HEK293T (cell line): ENCODE measurements at regions not wholly inside any gene's neighbourhood (a gene's known extent, or its start where the extent isn't known, plus 50 kb on each side); places are given as distances from the start of the nearest gene placed in this dataset.

ENCODE experiments used
- ARNT ChIP-seq: fragments of 450-650 bp; IDR thresholded peaks from 2 replicates; pipeline ENCODE4 v1.6.1; 2017; ENCODE audit warnings: mild to moderate bottlenecking
- BHLHE40 ChIP-seq: fragments of 450-650 bp; IDR thresholded peaks from 2 replicates; pipeline ENCODE4 v1.6.1; 2016; ENCODE audit warnings: mild to moderate bottlenecking, moderate library complexity, borderline replicate concordance
- CTBP1 ChIP-seq: fragments of 450-650 bp; IDR thresholded peaks from 2 replicates; pipeline ENCODE4 v1.6.1; 2016; ENCODE audit warnings: borderline replicate concordance
- ELF4 ChIP-seq: fragments of 450-650 bp; IDR thresholded peaks from 2 replicates; pipeline ENCODE4 v1.6.1; 2017; ENCODE audit warnings: antibody characterized with exemption
- FOXA1 ChIP-seq: fragments of 450-650 bp; IDR thresholded peaks from 2 replicates; pipeline ENCODE4 v1.6.1; 2016; ENCODE audit warnings: mild to moderate bottlenecking
- FOXK2 ChIP-seq: fragments of 450-650 bp; IDR thresholded peaks from 2 replicates; pipeline ENCODE4 v1.6.1; 2016; ENCODE audit warnings: mild to moderate bottlenecking
- FOXM1 ChIP-seq: fragments of 450-650 bp; IDR thresholded peaks from 2 replicates; pipeline ENCODE4 v1.6.1; 2017; ENCODE audit warnings: mild to moderate bottlenecking, borderline replicate concordance
- L3MBTL2 ChIP-seq: fragments of 450-650 bp; conservative IDR thresholded peaks from 2 replicates; pipeline ENCODE4 v1.6.1; 2016; ENCODE audit warnings: mild to moderate bottlenecking
- LEF1 ChIP-seq: fragments of 450-650 bp; IDR thresholded peaks from 2 replicates; pipeline ENCODE4 v1.6.1; 2017; ENCODE audit warnings: mild to moderate bottlenecking, borderline replicate concordance
- NFRKB ChIP-seq: fragments of 450-650 bp; IDR thresholded peaks from 2 replicates; pipeline ENCODE4 v1.6.1; 2016; ENCODE audit warnings: mild to moderate bottlenecking, moderate library complexity
- SP1 ChIP-seq: fragments of 450-650 bp; IDR thresholded peaks from 2 replicates; pipeline ENCODE4 v1.6.1; 2017
- SUZ12 ChIP-seq: fragments of 450-650 bp; IDR thresholded peaks from 2 replicates; pipeline ENCODE4 v1.6.1; 2016; ENCODE audit warnings: mild to moderate bottlenecking
- TARDBP ChIP-seq: fragments of 450-650 bp; IDR thresholded peaks from 2 replicates; pipeline ENCODE4 v1.6.1; 2016
- ZNF384 ChIP-seq: fragments of 450-650 bp; IDR thresholded peaks from 2 replicates; pipeline ENCODE4 v1.6.1; 2016

DNA sequence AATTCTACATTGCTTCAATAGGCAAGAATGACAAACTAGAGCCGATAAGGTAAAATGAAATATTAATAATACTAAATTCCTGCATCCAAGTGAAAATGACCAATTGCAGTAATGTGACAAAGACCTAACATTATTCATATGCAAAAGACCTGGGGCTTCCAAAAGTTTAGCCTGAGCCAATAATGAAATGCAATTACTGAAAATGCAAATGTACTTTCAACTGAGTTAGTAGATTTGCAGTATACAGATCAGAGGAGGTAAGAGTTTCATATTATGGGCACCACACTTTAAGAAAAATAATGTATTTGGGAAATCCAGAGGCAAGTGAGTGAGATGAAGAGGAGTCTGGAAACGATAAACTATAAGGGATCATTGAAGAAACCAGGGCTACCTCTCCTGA, 193.7 kb upstream of the GMDS start:
- no peak for TF ChIP-seq SP1
- no peak for TF ChIP-seq TARDBP
- no peak for TF ChIP-seq FOXK2
- no peak for TF ChIP-seq BHLHE40
- TF ChIP-seq FOXM1: no peak
- TF ChIP-seq ELF4: no peak
- TF ChIP-seq SUZ12: no peak
- no peak for TF ChIP-seq ARNT
- no peak for TF ChIP-seq LEF1
- TF ChIP-seq CTBP1: no peak
- TF ChIP-seq ZNF384: no peak
- TF ChIP-seq NFRKB: no peak
- TF ChIP-seq L3MBTL2: no peak
- TF ChIP-seq FOXA1: no peak
